Activated T-cell treated with anti-CD3 and anti-CD28 coated beads, Interleukin-2, amount 50 U/mL, for 48 hours (primary cell): ENCODE measurements at regions not wholly inside any gene's neighbourhood (a gene's known extent, or its start where the extent isn't known, plus 50 kb on each side); places are given as distances from the start of the nearest gene placed in this dataset.
"Not testable (repeated sequence)": the region's sequence is repeated elsewhere in the genome, so short reads cannot be mapped to it uniquely, and the experiment has no call there.

ENCODE experiments used
- DNase-seq, 2 experiments: peaks; one replicate each; pipeline ENCODE4 v3.0.0-alpha.2; 2020

DNA sequence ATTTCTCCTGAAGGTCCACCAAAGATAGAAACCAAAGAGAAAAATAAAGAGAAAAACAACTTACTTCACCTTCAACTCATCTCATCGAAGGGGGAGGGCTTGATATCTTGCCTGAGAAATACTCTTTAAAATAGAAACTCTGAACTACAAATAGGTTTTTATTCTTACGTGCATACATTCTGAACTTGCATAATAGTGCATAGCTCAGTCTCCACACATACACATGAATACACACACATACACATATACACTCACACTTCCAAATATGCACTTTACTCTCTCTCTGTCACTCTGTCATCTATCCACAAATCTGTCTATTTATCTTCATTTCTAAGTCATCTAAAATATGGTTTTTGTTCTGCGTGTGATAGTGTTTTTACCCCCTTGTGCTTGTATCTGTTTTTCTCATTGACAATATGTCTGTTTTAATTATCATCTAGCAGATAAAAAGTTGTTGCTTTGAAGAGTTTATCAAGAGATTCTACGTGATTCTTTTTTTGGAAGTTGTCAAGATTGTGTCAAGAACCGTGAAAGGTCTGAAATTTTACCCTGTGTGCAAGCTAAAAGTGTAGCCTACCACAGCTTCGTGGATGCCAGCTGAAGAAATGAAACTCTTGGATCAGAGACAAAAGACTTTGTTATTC lies 468.8 kb downstream of the EPM2A start:
- DNase-seq = no peak

DNA sequence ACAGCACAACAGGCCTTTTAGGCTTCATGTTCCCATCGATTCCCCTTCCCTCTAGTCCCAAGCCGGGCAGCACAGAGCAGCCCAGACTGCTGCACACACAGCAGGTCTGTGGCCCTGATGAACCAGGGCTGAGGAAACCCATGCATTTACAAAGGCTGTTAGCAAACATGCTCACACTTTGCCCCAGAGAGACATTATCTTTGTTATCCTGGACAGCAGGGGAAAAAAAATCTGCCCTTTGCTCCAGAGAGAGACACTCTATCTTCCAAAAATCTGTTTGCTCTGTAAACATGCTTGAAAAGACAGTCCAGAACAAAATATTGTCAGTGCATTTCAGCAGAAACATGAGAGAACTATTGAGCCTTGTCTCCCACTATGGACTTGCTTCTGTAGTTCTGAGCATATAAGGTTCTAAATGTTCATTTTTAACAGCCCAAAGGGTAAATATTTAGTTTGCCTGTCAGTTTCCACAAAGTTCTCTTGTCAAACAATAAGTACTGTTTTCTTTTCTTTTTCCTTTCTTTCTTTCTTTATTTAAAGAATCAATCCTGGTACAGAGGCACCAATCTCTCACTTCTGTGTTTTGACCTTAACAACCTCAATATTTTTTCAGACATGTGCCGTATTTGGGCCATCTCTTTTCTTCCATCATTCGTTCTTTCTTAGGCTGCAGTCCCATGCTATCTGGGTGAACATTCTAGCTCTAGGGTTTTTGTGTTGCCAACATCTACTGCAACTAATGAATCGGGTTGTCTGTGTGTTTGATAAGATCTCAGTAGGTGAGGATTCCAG lies 468.0 kb downstream of the EPM2A start:
- no peak for DNase-seq

GRCh38 chr6:145270464-145270863 lies 464.9 kb downstream of the EPM2A start:
- no peak for DNase-seq

- DNase-seq = no peak
These were observed 464.3 kb downstream of the EPM2A start for GRCh38 chr6:145271040-145271439.

DNA sequence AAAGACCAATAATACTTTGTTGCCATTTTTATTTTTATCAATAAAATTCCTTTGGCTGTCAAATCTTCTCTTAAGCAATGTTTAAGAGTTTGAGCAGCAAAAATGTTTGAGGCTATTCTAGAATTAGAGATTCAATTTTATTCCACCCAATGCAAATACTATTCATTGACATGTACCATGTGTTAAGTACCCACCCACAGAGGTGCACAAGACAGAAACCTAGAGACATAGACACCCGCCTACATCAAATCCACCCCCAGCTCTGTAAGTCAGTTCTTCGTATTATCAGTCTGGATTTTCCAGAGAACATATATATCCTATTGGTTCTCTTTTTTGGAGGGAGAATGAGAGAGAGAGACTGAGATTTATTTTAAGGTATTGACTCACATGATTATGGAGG lies 463.7 kb downstream of the EPM2A start:
- no peak for DNase-seq

DNA sequence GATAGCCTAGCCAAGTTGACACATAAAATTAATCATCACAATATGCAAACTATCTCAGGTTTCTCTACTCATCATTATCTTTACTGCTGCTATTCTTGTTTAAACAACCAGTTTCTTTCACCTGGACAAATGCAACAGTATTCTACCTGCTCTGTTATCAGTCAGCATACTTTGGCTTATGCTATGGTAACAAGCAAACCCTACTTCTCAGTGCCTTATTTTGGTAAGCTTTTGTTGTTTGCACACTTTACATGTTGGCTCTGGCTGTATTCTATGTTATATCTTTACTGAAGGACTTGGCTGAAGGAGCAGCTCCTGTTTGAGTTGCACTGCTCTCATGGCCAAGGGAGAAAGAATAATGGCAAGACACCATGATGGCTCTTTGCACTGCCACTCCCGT lies 463.1 kb downstream of the EPM2A start:
- DNase-seq = no peak

DNA sequence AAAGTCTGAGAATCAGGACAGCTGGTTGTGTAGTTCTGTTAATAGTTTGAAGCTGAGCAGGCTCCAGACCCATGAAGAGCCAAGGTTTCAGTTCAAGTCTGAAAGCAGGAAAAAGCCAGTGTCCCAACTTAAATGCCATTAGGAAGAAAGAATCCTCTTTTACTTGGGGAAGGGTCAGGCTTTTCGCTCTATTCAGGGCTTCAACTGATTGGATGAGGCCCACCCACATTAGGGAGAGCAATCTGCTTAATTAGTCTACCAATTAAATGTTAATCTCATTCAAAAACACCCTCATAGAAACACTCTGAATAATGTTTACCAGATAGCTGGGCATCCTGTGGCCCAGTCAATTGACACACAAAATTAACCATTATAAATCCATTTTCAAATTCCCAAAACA lies 462.2 kb downstream of the EPM2A start:
- no peak for DNase-seq

DNA sequence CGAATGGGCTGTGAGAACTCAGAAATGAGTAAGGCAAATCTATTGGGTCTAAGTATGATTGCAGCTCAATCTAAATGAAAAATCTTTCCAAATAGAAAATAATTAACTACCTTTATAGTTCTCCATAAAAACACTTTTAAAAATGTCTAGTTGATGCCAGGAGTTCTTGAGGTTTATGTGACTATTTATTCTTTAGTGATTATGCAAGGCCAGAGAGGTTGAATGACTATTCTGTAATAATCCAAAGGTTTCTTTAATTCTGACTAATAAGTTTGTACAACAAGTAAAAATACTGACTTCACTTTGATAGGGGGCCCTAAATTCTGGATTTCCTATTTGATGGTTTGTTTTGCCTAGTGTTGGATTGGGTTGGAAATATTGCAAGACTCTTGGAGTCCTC lies 461.2 kb downstream of the EPM2A start:
- DNase-seq = no peak

DNA sequence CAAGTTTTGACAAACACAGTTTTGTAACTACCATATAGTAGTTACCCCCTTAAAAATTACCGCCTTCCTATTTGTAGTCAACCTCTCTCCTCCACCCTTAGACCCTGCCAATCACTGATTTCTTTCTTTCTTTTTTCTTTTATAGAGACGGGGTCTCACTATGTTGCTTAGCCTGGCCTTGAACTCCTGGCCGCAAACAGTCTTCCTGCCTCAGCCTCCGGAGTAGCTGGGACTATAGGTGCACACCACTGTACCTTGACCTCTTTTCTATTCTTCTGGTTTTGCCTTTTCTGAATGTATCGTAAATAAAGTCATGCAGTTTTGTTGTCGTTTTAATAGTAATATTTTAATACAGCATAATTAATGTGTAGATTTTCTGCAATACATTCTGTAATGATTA lies 460.3 kb downstream of the EPM2A start:
- DNase-seq = no peak

- DNase-seq = no peak
These were observed 459.5 kb downstream of the EPM2A start for GRCh38 chr6:145275787-145276186.

- DNase-seq = no peak
These were observed 458.6 kb downstream of the EPM2A start for GRCh38 chr6:145276756-145277155.

DNA sequence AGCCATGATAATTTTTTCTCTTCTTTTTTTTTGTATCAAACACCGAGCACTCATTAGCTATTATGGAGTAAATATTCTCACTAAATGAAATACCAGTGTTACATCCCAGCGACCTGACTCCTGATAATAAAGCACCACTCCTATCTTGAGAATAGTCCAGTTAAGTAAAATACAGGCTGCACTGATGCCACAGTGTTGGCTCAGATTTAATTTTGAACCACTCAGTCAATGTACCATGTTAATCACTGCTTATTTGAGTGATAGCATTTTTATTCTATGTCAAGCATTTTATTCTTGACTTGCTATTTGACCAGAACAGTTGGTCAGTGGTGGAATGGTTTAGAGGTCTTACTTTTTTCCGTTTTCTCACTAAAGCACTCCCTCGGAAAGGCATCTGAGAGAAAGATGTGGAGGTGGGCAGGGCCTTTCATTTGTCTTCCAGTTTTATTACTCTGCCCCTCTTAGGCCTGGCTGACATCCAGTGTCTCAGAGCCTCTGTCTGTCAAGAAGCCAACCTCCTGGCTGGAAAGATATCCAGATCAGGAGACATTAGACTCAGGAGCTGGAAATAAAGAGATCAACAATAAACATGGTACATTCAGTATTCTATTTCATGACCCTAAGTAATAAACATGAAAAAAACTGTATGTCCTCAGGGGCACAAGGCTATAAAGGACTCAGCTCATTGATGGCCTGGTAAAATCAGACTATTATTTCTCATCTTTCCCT lies 457.8 kb downstream of the EPM2A start:
- no peak for DNase-seq

GRCh38 chr6:145278163-145278807 lies 457.0 kb downstream of the EPM2A start:
- DNase-seq = no peak

GRCh38 chr6:145279551-145279950 lies 455.8 kb downstream of the EPM2A start:
- DNase-seq = no peak

DNA sequence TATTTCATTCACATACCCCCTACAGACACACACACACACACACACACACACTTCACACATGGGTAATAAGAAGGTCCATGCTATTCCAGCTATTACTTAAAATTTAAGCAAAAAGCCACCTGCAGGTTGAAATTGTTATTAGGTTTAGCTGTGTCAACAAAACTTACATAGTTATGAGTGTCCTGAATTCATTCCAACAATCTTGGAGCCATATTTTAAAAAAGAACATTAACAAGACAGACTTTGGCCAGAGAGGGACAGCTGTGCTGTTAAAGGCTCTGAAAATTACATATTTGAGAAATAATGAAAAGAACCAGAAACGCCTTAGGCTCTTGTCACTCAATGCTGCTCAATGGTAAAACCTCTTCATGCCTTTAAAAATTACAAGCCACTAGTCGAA lies 455.3 kb downstream of the EPM2A start:
- DNase-seq = no peak

GRCh38 chr6:145283209-145283608 lies 452.1 kb downstream of the EPM2A start:
- DNase-seq = not testable (repeated sequence)

DNA sequence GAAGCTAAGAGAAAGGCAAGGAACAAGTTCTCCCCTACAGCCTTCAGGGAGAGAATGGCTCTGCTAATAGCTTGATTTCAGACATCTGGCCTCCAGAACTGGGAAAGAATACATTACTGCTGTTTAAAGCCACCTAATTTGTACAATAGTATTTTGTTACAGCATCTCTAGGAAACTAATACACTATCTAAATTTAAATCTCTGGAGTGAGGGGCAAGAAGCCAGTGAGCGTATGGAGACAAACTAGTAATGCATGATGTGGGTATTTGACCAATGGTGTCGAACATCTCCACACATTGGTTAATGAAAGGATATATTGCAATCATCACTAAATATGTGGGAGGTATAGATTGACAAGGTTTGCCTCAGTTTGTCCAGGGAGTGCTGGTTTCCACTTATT lies 451.5 kb downstream of the EPM2A start:
- no peak for DNase-seq

DNA sequence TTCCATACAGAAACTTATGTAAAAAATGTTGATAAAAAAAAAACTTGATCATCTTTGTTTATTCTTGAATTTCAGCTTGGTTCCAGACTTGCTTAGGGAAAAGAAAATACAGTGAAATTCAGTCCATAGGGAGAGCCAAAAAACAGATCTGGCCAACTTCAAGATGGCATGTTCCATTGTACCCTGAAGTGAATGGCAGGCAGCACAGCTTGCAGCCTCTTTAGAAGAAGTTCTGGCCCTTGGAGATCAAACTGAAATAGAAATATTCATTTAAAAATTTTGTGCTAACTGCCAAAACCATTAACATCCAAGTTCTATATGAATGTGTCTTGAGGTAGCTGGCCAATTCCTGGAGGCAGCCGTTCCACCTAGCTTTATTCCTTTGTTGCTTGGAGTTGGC lies 448.4 kb downstream of the EPM2A start:
- DNase-seq = no peak

- DNase-seq = no peak
These were observed 445.7 kb downstream of the EPM2A start for GRCh38 chr6:145289573-145289972.

DNA sequence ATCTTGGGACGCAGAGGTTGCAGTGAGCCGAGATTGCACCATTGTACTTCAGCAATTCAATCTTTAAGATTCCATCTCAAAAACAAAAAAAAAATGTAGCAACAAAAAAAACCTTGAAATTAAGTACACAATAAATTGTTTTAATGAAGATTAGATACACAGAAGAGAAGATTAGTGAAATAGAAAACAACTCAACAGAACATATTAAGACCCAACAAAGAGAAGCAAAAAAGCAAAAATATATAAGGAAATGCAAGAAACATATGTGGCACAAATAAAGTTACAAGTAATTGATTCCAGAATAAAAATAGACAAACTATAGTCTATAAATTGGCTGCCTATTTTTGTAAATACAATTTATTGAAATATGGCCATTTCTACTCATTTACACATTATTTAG lies 445.2 kb downstream of the EPM2A start:
- no peak for DNase-seq

DNA sequence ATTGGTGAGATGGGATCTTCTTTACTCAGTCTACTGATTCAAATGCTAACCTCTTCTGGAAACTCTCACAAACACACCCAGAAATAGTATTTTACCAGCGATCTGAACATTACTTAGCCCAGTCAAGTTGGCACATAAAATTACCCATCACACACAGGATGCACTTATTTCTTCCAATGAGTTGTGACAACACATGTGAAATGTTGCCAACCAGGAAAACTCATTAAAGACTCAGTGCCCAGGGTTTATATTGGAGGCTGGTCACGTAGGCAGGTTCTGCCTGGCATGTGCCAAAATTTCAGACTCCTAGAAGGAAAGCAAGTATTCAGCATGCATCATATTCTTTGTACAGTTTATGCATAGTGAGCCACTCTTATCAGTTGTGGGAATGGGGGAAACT lies 443.3 kb downstream of the EPM2A start:
- no peak for DNase-seq

GRCh38 chr6:145294942-145295341 lies 440.4 kb downstream of the EPM2A start:
- DNase-seq = no peak

- DNase-seq = no peak
These were observed 439.6 kb downstream of the EPM2A start for GRCh38 chr6:145295746-145296145.

DNA sequence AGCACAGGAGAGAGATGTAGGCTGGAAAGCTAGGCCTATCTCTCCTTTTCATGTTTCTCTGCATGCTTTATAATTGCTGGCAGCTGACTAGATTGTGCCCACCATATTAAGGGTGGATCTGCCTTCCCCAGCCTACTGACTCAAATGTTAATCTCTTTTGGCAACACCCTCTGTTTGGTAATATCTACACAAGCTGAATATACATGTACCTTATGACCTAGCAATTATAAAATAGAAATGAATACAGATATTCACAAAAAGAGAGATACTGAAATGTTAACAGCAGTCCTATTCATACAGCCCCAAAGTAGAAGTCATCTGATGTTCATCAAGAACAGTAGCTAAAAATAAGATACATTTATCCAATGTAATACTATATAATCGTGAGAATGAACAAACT lies 429.6 kb downstream of the EPM2A start:
- no peak for DNase-seq
